A673 (cell line): ENCODE measurements at regions not wholly inside any gene's neighbourhood (a gene's known extent, or its start where the extent isn't known, plus 50 kb on each side); places are given as distances from the start of the nearest gene placed in this dataset.

Source experiments
- BruUV-seq: library from RNA; stranded (reverse); fragments of 400-500 nt; replicated peaks from 2 replicates; lab custom pipeline; 2021; lab: Mats Ljungman, UMichigan
- CTCF ChIA-PET: fragments of 300-600 bp; sonication (Branson Sonifier 250); formaldehyde crosslinking; loops from one replicate; lab custom pipeline; 2022; ENCODE audit warnings: antibody characterized with exemption; lab: Charles Lee
- POLR2A ChIA-PET: fragments of 300-600 bp; sonication (Branson Sonifier 250); formaldehyde crosslinking; loops from one replicate; lab custom pipeline; 2022; ENCODE audit warnings: antibody characterized with exemption; ENCODE audit not compliant: low non-redundant PET; lab: Charles Lee
- DNase-seq: peaks from one replicate; pipeline ENCODE4 v3.0.0-alpha.2; 2015; ENCODE audit warnings: low spot score
- H3K27ac ChIP-seq: fragments of 200-600 bp; sonication (generic); 2 replicates; pipeline ENCODE4 v1.5.1; 2016; ENCODE audit warnings: mixed run types, low read depth, mild to moderate bottlenecking, mixed read lengths, antibody characterized with exemption, low read length; ENCODE audit not compliant: poor library complexity, severe bottlenecking
- H3K27me3 ChIP-seq: fragments of 200-600 bp; sonication (generic); replicated peaks from 2 replicates; pipeline ENCODE4 v1.6.1; 2017; ENCODE audit warnings: mixed run types, low read depth, mild to moderate bottlenecking, mixed read lengths, antibody characterized with exemption, low read length; ENCODE audit not compliant: insufficient read depth, poor library complexity
- H3K36me3 ChIP-seq: fragments of 200-600 bp; sonication (generic); 2 replicates; pipeline ENCODE4 v1.6.1; 2016; ENCODE audit warnings: mixed run types, mild to moderate bottlenecking, mixed read lengths, antibody characterized with exemption, low read length; ENCODE audit not compliant: insufficient read depth, poor library complexity, severe bottlenecking
- H3K4me1 ChIP-seq: fragments of 200-600 bp; sonication (generic); 2 replicates; pipeline ENCODE4 v1.6.1; 2017; ENCODE audit warnings: mixed run types, mild to moderate bottlenecking, mixed read lengths, antibody characterized with exemption, low read length; ENCODE audit not compliant: insufficient read depth, poor library complexity, severe bottlenecking
- H3K4me3 ChIP-seq: fragments of 200-600 bp; sonication (generic); 2 replicates; pipeline ENCODE4 v1.5.1; 2016; ENCODE audit warnings: low read depth, mixed run types, mild to moderate bottlenecking, mixed read lengths, low read length; ENCODE audit not compliant: poor library complexity, severe bottlenecking
- H3K9me3 ChIP-seq: fragments of 200-600 bp; sonication (generic); 2 replicates; pipeline ENCODE4 v1.6.1; 2016; ENCODE audit warnings: mixed run types, low read depth, mild to moderate bottlenecking, mixed read lengths, antibody characterized with exemption, low read length; ENCODE audit not compliant: poor library complexity, severe bottlenecking
- CTCF ChIP-seq: fragments of 300-800, 200-600 bp; sonication (generic); conservative IDR thresholded peaks from 2 replicates; pipeline ENCODE4 v1.5.1; 2017; ENCODE audit warnings: low read depth, mild to moderate bottlenecking, antibody characterized with exemption, low read length, moderate library complexity, mixed read lengths
- EZH2 ChIP-seq: fragments of 200-600 bp; sonication (generic); IDR thresholded peaks from 2 replicates; pipeline ENCODE4 v1.6.1; 2017; ENCODE audit warnings: borderline replicate concordance, low read depth, mild to moderate bottlenecking, mixed read lengths, antibody characterized with exemption, low read length; ENCODE audit not compliant: poor library complexity, severe bottlenecking
- intact Hi-C: fragments of 100-400 bp; cut with micrococcal nuclease; formaldehyde crosslinking; loops from one replicate; pipeline ENCODE4 v1.10.0; 2022; ENCODE audit not compliant: unreplicated experiment

DNA sequence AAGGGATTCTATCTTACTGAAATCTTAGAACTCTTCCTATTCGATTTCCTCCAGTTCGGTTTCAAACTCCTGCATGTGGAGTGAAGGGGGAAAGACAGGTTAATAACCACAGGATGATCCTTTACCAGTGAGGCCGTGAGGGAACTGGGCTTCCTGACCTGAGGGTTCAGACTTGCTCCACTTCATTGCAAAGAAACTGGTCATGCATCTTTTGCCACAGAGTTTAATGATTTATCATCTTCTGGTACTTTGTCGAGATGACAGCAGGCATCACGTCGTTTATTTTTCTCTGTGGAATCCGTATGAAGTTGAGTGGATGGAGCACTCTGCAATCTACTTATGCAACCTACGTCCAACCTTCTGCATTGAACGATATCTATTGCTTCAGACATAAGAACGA is 145.9 kb upstream of the NLGN4X start:
- Histone ChIP-seq H3K9me3 (no peaks in the 10 kb centered on the region), H3K36me3 (no peaks in the 10 kb centered on the region), H3K4me3 (no peak overlapping the region), H3K27me3 (no peaks in the 10 kb centered on the region), H3K27ac (no peak overlapping the region), H3K4me1 (no peaks in the 10 kb centered on the region)
- ChIA-PET CTCF (no interaction called here), POLR2A (no interaction called here)
- intact Hi-C loops, result no loop called here
- no peak for DNase-seq
- TF ChIP-seq EZH2 (no peak), CTCF (no peak)
- BruUV-seq, result no TSS peak

DNA sequence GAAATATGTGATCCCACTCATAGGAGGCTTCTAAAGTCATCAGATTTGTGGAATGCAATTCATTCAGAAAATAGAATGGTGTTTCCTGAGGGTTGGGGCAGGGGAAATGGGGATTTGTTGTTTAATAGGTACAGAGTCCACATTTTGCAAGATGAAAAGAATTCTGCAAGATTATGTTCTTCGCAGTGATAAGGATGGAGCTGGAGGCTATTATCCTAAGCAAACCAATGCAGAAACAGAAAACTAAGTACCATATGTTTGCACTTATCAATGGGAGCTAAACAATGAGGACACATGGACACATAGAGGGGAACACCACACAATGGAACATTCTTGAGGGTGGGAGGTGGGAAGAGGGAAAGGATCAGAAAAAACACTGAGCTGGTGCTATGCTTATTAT is 144.3 kb upstream of the NLGN4X start:
- Histone ChIP-seq H3K4me3 (no peak overlapping the region), H3K9me3 (no peaks in the 10 kb centered on the region), H3K36me3 (no peaks in the 10 kb centered on the region), H3K27me3 (no peaks in the 10 kb centered on the region), H3K27ac (no peak overlapping the region), H3K4me1 (no peaks in the 10 kb centered on the region)
- ChIA-PET POLR2A (no interaction called here), CTCF (no interaction called here)
- TF ChIP-seq EZH2 (no peak), CTCF (no peak)
- intact Hi-C loops, result no loop called here
- BruUV-seq, result no TSS peak
- DNase-seq, result no peak

DNA sequence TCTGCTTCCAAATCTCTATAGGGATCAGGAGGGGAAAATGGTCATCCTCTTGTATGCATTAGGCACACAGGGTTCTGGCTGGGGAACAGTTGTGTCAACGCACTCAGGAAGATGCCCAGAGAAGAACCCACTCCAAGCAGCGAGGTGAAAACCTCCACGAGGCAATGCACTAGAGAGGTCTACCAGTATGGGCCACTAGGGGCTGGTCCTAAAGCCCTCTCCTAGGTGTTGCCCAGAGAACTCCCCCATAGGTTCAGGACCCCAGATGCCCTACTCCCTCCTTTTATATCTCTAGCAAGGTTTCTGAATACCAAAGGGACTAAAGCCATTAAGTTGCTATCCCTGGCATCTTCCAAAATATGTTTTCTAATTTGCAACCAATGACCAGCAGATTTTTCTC is 142.7 kb upstream of the NLGN4X start:
- no peak for TF ChIP-seq EZH2
- TF ChIP-seq CTCF, result no peak
- Histone ChIP-seq H3K27ac (no peak overlapping the region), H3K36me3 (no peaks in the 10 kb centered on the region), H3K4me1 (no peaks in the 10 kb centered on the region), H3K27me3 (no peaks in the 10 kb centered on the region), H3K4me3 (no peak overlapping the region), H3K9me3 (no peaks in the 10 kb centered on the region)
- ChIA-PET CTCF (no interaction called here), POLR2A (no interaction called here)
- BruUV-seq, result no TSS peak
- intact Hi-C loops, result no loop called here
- no peak for DNase-seq
